ENCODE measurements at regions not wholly inside any gene's neighbourhood (a gene's known extent, or its start where the extent isn't known, plus 50 kb on each side); places are given as distances from the start of the nearest gene placed in this dataset.

DNA sequence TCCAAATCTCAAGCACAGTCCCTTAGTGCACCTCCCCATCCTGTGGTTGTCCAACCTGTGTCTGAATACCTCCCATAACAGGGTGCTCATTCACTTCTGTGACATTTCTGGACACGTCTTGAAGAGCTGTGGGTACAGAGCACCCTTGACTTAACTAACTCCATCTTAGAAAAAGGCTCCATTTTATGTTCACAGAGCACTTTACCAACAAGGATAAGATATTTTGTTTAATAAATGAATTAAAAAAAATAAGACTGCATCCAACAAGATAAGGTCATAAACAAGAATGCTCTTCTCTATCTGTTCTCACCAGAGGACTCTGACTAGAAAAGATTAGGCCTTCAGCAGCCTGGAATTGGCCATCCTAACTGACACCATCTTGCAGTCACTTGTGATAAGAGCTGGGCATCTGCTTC is 335.2 kb upstream of the ZNF32 start:
- no peak for TF ChIP-seq CTCF (IDR thresholded peaks at IDR 0.05; ENCODE audit: low read depth, low read length, missing control alignments)
- no peak overlapping the region for H3K4me3 ChIP-seq (ENCODE audit: low read depth, low read length)

GRCh38 chr10:43983405-43983804 is 334.7 kb upstream of the ZNF32 start:
- H3K4me3 ChIP-seq (ENCODE audit: low read depth, low read length) = no peak overlapping the region
- TF ChIP-seq CTCF (IDR thresholded peaks at IDR 0.05; ENCODE audit: low read depth, low read length, missing control alignments) = no peak
- DNase-seq (ENCODE audit: low read depth) = no peak

More for the DNA sequence above, 335.2 kb upstream of the ZNF32 start:
- DNase-seq (ENCODE audit: low read depth) = no peak

DNA sequence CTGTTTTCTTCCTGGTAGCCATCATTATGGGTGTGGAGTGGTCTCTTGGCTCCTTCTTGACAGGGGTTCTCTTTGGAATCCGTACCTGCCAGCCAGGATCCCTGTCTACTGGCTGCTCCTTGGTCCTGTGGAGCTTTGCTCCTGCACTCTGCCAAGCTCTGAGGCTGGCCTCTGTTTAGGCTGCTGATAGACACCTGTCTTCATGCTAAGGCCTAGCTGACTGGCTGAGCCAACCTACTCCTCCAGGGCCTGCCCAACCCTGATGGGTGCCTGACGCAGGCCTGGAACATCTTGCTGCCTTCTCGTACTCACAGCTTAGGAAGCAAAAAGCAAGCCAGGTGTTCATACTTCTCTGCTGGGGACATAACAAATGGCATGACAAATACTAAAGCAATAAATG is 333.6 kb upstream of the ZNF32 start:
- DNase-seq (ENCODE audit: low read depth) = no peak
- TF ChIP-seq CTCF (IDR thresholded peaks at IDR 0.05; ENCODE audit: low read depth, low read length, missing control alignments) = no peak
- no peak overlapping the region for H3K4me3 ChIP-seq (ENCODE audit: low read depth, low read length)

GRCh38 chr10:43981696-43982095 is 333.0 kb upstream of the ZNF32 start:
- DNase-seq (ENCODE audit: low read depth) = no peak
- no peak overlapping the region for H3K4me3 ChIP-seq (ENCODE audit: low read depth, low read length)
- no peak for TF ChIP-seq CTCF (IDR thresholded peaks at IDR 0.05; ENCODE audit: low read depth, low read length, missing control alignments)

- no peak overlapping the region for H3K4me3 ChIP-seq (ENCODE audit: low read depth, low read length)
- DNase-seq (ENCODE audit: low read depth) = no peak
- TF ChIP-seq CTCF (IDR thresholded peaks at IDR 0.05; ENCODE audit: low read depth, low read length, missing control alignments) = no peak
Measured at GRCh38 chr10:43981232-43981631, 332.6 kb upstream of the ZNF32 start.

DNA sequence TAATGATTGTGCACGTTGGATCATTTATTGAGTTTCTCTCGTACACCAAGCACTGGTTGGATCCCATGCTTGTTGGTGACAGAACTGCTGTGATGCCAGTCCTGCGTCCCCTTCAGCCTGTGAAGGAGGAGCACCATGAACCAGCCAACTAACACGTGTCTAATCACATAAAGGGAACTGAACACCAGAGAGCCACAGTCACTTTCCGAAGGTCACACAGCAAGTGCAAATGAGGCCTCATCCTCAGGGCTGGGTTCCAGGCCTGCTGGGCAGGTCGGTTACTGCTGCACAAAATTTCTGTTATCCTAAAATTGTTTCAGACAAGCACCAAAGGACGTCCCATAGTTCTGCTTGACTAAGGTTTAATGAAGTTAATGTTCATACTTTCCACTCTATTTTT is 332.0 kb upstream of the ZNF32 start:
- no peak for DNase-seq (ENCODE audit: low read depth)
- TF ChIP-seq CTCF (IDR thresholded peaks at IDR 0.05; ENCODE audit: low read depth, low read length, missing control alignments) = no peak
- H3K4me3 ChIP-seq (ENCODE audit: low read depth, low read length) = no peak overlapping the region

DNA sequence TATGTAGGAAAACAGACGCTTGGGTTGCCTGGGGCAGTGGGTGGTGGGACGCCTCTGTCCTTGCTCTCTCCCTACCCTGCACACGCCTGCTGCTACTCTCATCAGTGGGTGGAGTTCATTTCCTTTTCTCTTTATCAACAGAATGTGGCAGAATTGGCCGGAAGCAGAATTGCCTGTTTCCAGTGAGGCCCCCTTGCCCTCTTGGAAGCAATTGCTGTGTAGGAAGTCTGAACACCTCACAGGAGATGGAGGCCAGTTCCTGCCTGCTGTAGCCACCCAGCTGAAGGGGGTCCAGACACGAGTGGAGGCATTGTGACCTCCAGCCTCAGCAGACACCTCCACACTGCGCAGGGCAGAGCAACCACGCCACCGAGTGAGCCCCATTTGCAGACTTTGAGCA is 331.6 kb upstream of the ZNF32 start:
- no peak overlapping the region for H3K4me3 ChIP-seq (ENCODE audit: low read depth, low read length)
- DNase-seq (ENCODE audit: low read depth) = no peak
- no peak for TF ChIP-seq CTCF (IDR thresholded peaks at IDR 0.05; ENCODE audit: low read depth, low read length, missing control alignments)

Measured in GM12864 (cell line).